Heart right ventricle (tissue), 16 donors: ENCODE measurements at regions not wholly inside any gene's neighbourhood (a gene's known extent, or its start where the extent isn't known, plus 50 kb on each side); places are given as distances from the start of the nearest gene placed in this dataset.

ENCODE experiments used
- ATAC-seq, 8 donors: fragments of 200-7000 bp; cut with Tn5 transposase; one replicate each; pipeline ENCODE4 v1.9.1; 2020; ENCODE audit warnings: mild to moderate bottlenecking in 8 of 8, moderate library complexity in 8 of 8, moderate number of reproducible peaks in 1 of 8
- DNase-seq, 2 donors: peaks; one replicate each; pipeline ENCODE4 v3.0.0-alpha.2; 2020
- H3K27ac ChIP-seq, 10 donors: fragments of 200-600 bp; sonication (generic) in 2 of 10; one replicate each; pipeline versions ENCODE4 v1.5.0 to v1.8.0; 2020 to 2022; ENCODE audit warnings: mild to moderate bottlenecking in 3 of 10
- H3K27me3 ChIP-seq, 7 donors: fragments of 200-600 bp; one replicate each; pipeline ENCODE4 v1.8.0; 2021 to 2022; ENCODE audit warnings: mild to moderate bottlenecking in 2 of 7
- H3K36me3 ChIP-seq, 9 donors: fragments of 200-600 bp; sonication (generic) in 1 of 9; one replicate each; pipeline versions ENCODE4 v1.5.0 to v1.8.0; 2020 to 2022; ENCODE audit warnings: mild to moderate bottlenecking in 2 of 9
- H3K4me1 ChIP-seq, 9 donors: fragments of 200-600 bp; sonication (generic) in 1 of 9; one replicate each; pipeline versions ENCODE4 v1.5.0 to v1.8.0; 2020 to 2022; ENCODE audit warnings: mild to moderate bottlenecking in 4 of 9
- H3K4me3 ChIP-seq, 10 donors: fragments of 200-600 bp; sonication (generic) in 2 of 10; one replicate each; pipeline versions ENCODE4 v1.5.0 to v1.8.0; 2020 to 2022; ENCODE audit warnings: mild to moderate bottlenecking in 7 of 10, moderate library complexity in 2 of 10
- H3K9me3 ChIP-seq, 11 donors: fragments of 200-600 bp in 10 of 11; sonication (generic) in 2 of 11; one replicate each; pipeline versions ENCODE4 v1.5.0 to v1.8.0; 2013 to 2022; ENCODE audit warnings: mild to moderate bottlenecking in 2 of 11, control low read depth in 1 of 11, moderate library complexity in 1 of 11
- WGBS, 2 donors: extraction: QIAGEN DNeasy Blood & Tissue Kit; methylation state at CpG; one replicate each; pipeline ENCODE4 v1.1.7; 2013; ENCODE audit warnings: inconsistent platforms in 1 of 2; 5-methylcytosine and 5-hydroxymethylcytosine counted together
- intact Hi-C, 10 donors: fragments of 100-400 bp; cut with DNase I; formaldehyde crosslinking; loops; one replicate each; pipeline versions ENCODE4 v1.11.1 to v1.14.2; 2022
- TF ChIP-seq, protein P1 (sequence below), 9 donors: fragments of 200-600 bp; sonication (generic) in 2 of 9; IDR thresholded peaks; one replicate each; pipeline versions ENCODE4 v1.5.0 to v1.8.0; 2021 to 2022; ENCODE audit warnings: antibody characterized with exemption in 9 of 9, mild to moderate bottlenecking in 5 of 9, moderate library complexity in 1 of 9
- donor health status: Arrhythmogenic right ventricular cardiomyopathy.
- donor health status: ischemic (EF 13 %, LVEDD 7.1; RV severe dilation, severe dysfunction).
- donor health status: healthy with polysubstance abuse.
- donor health status: DM: no; HTN: yes; CAD: no.
- donor health status: DM: no; HTN: no; CAD: no.
- donor health status: ischemic (EF 25% LVEDD 6.9; RV normal size, moderate dysfunction).
- donor health status: ischemic (EF 25% LVEDD 5.7; RV mildly dilated, moderate dysfunction).
- donor health status: healthy.
- donor health status: DM: yes; HTN: yes; CAD: no.
- donor health status: Ischemic cardiomyopathy.
- donor health status: ischemic (EF 35%, LVEDD 5.7; RV mildly dilated, moderate dysfunction).
- donor health status: nonischemic (EF 11% LVEDD 7.7; RV severe dilation, severe dysfunction).
- donor health status: DM: yes; HTN: yes; CAD: no.
- donor health status: PGD.
- donor health status: ischemic (EF 29% LVEDD 5.4; RV normal size, mild dysfunction).
- donor health status: nonischemic (EF 23%, LVEDD 6.1; RV moderate dilation, normal function).

DNA sequence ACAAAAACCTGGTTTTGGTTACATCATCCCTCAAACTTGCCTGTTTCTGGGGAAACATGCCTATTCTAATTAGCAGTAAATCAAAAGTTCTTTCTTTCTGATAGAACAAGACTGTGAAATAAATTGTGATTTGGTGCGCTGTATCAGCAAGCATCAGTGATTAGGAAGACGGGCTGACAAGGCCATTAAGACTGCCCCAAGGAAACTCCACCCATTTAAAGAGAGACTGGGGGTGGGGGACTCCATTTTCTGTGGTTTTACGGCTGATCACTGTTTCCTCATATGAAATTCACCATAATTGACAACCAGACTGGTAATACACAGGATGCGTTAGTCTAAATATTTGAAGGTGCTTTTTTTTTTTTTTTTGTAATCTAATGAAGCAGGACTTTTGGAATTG lies 68.7 kb downstream of the MBL2 start:
- 39 to 50% methylated on average over 4 of the region's 4 CpGs for WGBS, 2 donors
- DNase-seq: no peak
- H3K4me1 ChIP-seq: no peaks in the 10 kb centered on the region

DNA sequence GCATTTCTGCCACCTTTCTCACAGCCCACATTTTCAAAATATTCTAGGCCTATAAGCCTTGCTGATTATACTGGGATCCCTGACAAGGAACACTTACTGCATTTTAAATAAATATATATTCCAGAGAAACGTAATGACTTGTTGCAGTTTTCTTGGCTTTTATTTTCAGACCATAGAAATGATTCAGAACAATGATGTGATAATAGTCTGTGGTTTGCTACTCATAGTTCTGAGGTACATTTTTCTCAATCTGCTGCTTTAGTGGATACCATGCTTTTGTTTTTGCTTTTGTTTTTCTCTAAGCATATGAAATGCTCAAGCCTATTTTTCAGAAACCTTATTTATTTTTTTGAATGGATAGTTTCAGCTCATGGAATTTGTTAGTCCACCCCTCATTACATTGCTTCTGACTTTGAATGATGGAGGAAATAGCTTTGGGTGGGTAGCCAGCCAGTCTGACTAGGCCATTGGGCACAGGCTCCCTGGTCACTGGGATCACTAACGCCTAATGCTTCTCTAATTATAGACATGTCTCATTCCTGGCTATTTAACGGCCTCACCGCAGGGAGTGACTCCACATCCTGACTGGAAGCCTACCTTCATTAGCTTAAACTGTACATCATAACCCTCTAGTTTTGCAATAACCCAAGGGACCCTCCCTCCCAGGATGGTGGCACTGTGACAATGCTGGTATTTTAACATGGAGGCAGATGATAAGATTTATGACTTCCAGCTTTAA lies 66.1 kb downstream of the MBL2 start:
- H3K27ac ChIP-seq: no peak overlapping the region
- peaks cover 0 to 5% (median 0%) of the 10 kb centered on the region in 11 donors for H3K9me3 ChIP-seq
- no peaks in the 10 kb centered on the region for H3K27me3 ChIP-seq
- DNase-seq (no peak), ATAC-seq (no peak)
- H3K4me1 ChIP-seq: no peaks in the 10 kb centered on the region
- H3K4me3 ChIP-seq: no peak overlapping the region
- H3K36me3 ChIP-seq: no peaks in the 10 kb centered on the region
- TF ChIP-seq, protein P1, sequence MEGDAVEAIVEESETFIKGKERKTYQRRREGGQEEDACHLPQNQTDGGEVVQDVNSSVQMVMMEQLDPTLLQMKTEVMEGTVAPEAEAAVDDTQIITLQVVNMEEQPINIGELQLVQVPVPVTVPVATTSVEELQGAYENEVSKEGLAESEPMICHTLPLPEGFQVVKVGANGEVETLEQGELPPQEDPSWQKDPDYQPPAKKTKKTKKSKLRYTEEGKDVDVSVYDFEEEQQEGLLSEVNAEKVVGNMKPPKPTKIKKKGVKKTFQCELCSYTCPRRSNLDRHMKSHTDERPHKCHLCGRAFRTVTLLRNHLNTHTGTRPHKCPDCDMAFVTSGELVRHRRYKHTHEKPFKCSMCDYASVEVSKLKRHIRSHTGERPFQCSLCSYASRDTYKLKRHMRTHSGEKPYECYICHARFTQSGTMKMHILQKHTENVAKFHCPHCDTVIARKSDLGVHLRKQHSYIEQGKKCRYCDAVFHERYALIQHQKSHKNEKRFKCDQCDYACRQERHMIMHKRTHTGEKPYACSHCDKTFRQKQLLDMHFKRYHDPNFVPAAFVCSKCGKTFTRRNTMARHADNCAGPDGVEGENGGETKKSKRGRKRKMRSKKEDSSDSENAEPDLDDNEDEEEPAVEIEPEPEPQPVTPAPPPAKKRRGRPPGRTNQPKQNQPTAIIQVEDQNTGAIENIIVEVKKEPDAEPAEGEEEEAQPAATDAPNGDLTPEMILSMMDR (IDR thresholded peaks at IDR 0.05): no peak
- intact Hi-C loops: no loop called here
- WGBS, 2 donors: 86 to 87% methylated on average over 4 of the region's 4 CpGs

More for the DNA sequence above, 68.7 kb downstream of the MBL2 start:
- H3K9me3 ChIP-seq: no peaks in the 10 kb centered on the region
- TF ChIP-seq, protein P1 (IDR thresholded peaks at IDR 0.05): no peak
- H3K27ac ChIP-seq: no peak overlapping the region
- no peaks in the 10 kb centered on the region for H3K27me3 ChIP-seq
- no peaks in the 10 kb centered on the region for H3K36me3 ChIP-seq
- H3K4me3 ChIP-seq: no peak overlapping the region
- intact Hi-C loops: no loop called here
- no peak for ATAC-seq
